Suprapubic skin (tissue), 4 donors: ENCODE measurements at regions not wholly inside any gene's neighbourhood (a gene's known extent, or its start where the extent isn't known, plus 50 kb on each side); places are given as distances from the start of the nearest gene placed in this dataset.

Experiments used
- EP300 ChIP-seq: sonication (generic); formaldehyde crosslinking; IDR thresholded peaks from one replicate; pipeline ENCODE4 v1.6.1; 2017; ENCODE audit warnings: antibody characterized with exemption
- POLR2AphosphoS5 ChIP-seq, 3 donors: sonication (generic); formaldehyde crosslinking; IDR thresholded peaks; one replicate each; pipeline ENCODE4 v1.6.1; 2017; ENCODE audit warnings: antibody characterized with exemption in 3 of 3
- TF ChIP-seq, protein P1 (sequence below), 2 donors: fragments of 200-600 bp in 1 of 2; fragments of 450-650 bp in 1 of 2; sonication (generic) in 1 of 2; IDR thresholded peaks; one replicate each; pipeline ENCODE4 v1.5.1; 2016 to 2019; ENCODE audit warnings: antibody characterized with exemption in 2 of 2, mild to moderate bottlenecking in 1 of 2, moderate library complexity in 1 of 2

- TF ChIP-seq POLR2AphosphoS5 (IDR thresholded peaks at IDR 0.05) (no peak), EP300 (no peak)
- TF ChIP-seq, protein P1, sequence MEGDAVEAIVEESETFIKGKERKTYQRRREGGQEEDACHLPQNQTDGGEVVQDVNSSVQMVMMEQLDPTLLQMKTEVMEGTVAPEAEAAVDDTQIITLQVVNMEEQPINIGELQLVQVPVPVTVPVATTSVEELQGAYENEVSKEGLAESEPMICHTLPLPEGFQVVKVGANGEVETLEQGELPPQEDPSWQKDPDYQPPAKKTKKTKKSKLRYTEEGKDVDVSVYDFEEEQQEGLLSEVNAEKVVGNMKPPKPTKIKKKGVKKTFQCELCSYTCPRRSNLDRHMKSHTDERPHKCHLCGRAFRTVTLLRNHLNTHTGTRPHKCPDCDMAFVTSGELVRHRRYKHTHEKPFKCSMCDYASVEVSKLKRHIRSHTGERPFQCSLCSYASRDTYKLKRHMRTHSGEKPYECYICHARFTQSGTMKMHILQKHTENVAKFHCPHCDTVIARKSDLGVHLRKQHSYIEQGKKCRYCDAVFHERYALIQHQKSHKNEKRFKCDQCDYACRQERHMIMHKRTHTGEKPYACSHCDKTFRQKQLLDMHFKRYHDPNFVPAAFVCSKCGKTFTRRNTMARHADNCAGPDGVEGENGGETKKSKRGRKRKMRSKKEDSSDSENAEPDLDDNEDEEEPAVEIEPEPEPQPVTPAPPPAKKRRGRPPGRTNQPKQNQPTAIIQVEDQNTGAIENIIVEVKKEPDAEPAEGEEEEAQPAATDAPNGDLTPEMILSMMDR (IDR thresholded peaks at IDR 0.05), result no peak
Observed at GRCh38 chr18:5673616-5674015, 129.8 kb upstream of the EPB41L3 start.
